ENCODE measurements at regions not wholly inside any gene's neighbourhood (a gene's known extent, or its start where the extent isn't known, plus 50 kb on each side); places are given as distances from the start of the nearest gene placed in this dataset.

DNA sequence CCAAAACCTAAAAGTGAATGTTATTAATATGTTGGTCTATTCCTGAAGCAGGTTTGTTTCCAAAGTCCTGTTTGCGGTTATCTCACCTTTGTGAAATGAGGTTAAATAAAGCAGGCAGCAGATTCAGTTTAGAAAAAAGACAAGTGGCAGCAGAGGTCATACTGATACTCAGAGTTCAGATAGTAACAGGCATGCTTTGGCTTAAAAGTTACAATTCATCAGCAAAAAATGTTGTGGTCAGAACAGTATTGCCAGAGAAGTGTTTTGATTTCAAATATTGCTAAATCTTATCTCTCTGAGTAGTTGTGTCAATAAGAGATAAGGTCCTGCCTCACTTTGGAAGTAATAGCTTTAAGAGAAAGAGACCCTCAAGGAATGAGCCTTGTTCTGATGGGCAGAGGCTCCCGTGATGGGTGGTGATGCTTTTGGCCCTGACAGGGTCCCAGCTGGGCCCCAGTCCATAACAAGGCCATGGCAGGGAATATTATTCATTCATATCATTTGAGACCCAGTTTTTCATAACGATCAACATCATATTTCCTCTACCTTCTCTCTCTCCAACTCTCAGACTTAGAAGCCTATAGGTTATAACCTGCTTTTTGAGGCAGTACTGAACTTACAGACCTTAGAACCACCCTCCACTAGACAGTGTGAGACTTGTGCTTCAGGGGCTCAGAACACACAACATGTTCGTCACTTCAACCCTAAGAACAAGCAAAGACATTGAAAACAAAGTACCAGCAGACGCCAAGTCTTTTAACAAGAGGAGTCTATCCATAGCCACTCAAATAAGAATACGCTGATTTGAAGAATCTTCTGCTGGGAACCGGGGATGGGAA lies 58.5 kb upstream of the AHR start:
- DNase-seq: no peak

DNA sequence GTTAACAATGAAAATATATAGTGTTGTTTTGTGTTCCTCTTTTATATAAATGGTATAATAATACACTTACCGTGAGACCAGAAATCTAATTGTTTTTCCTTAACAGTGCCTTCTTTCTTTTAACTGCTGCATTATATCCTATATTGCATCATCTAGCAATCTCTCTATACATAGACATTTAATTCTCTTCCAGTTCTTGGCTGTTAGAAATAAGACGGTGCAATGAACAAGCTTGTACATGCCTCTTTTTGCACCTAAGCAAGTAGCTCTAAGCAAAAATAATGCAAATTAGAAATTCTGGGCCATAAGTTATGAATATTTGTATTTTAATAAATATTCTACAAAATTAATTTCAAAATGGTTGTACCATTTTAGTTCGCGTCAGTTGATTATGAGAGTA lies 55.9 kb upstream of the AHR start:
- DNase-seq: no peak

DNA sequence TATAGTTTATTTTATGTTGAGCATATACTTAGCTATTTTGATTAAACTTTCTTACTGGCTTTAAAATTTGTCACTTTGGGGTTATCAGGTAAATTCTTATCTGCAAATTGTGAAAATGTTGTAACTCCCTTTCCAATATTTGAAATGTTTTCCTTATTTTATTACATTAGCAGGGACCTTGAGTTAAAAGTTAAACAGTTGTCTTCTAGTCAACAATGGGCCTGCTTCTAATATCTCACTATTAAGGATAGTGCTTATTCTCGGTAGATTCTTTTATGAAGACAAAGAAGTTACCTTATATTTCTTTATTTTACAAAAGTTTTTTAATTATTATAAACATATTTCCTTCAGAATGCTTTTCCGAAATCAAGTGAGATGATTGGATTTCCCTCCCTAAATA lies 53.7 kb upstream of the AHR start:
- no peak for DNase-seq

DNA sequence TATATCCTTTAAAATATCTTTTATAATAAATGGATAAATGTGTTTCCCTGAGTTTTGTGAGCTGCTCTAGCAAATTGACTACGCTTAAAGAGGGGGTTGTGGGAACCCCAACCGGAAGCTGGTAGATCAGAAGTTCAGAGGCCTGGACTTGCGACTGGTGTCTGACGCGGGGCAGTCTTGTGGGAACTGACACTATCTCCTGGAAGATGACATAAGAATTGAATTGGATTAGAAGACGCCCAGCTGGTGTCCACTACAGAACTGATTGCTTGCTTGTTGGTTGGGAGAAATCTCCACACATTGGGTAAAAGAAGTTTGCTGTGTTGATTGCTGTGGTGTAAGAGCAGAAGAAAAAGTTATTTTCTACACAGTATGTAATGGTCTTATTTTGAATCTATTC lies 51.1 kb upstream of the AHR start:
- DNase-seq: no peak

DNA sequence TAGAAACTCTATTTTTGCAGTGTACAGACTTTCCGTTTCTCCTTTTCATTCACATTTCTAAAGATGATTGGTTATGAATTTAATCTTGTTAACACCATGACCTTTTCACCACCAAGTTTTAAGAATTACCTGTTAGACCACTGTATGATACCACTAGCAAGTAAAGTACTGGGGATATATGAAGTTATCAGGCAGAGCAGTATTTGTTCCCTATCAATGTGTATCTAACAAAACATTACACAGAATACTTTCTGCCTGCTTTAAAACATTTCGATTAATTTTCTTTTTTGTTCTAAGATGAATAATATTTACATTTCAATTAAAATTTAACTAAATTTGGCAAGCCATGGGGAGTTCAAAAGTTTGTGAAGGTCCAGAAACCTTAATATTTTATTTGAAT lies 49.9 kb upstream of the AHR start:
- DNase-seq: no peak

Data from stimulated activated CD4-positive, alpha-beta T cell treated with anti-CD3 and anti-CD28 coated beads, Interleukin-2, amount 100 ng/mL, for 24 hours (primary cell).